ENCODE measurements at regions not wholly inside any gene's neighbourhood (a gene's known extent, or its start where the extent isn't known, plus 50 kb on each side); places are given as distances from the start of the nearest gene placed in this dataset.

- Histone ChIP-seq H3K9ac (ENCODE audit: low read length) (peak overlapping the region; percentile 20), H3K9me3 (replicated peaks; ENCODE audit: insufficient read depth, low read length) (no peaks in the 10 kb centered on the region), H3K4me2 (ENCODE audit: low read depth, low read length) (peak overlapping the region; percentile 52), H3K79me2 (ENCODE audit: low read length) (no peaks in the 10 kb centered on the region), H3K36me3 (replicated peaks; ENCODE audit: insufficient read depth, low read length) (no peaks in the 10 kb centered on the region), H4K20me1 (ENCODE audit: insufficient read depth, low read length) (no peaks in the 10 kb centered on the region), H3K27me3 (replicated peaks; ENCODE audit: insufficient read depth, low read length) (peaks cover 8% of the 10 kb centered on the region; the same call in 1 of the 2 replicates), H3K27ac (ENCODE audit: low read length) (peak overlapping the region; percentile 67), H3F3A (ENCODE audit: insufficient read depth, low read length) (peaks cover 20% of the 10 kb centered on the region), H2AFZ (ENCODE audit: low read length) (no peak overlapping the region), H3K9me2 (replicated peaks; ENCODE audit: insufficient read depth, low read length) (no peaks in the 10 kb centered on the region), H3K4me3 (ENCODE audit: low read length) (no peak overlapping the region), H3K4me1 (ENCODE audit: low read length) (peaks cover 23% of the 10 kb centered on the region)
- DNase-seq, result peak; percentile 100
- no peak for TF ChIP-seq EZH2 (optimal IDR thresholded peaks at IDR 0.05; ENCODE audit: low read depth, low read length)
- TF ChIP-seq EZH2phosphoT487 (IDR thresholded peaks at IDR 0.05; ENCODE audit: low read length), result peak; percentile 93
Measured at GRCh38 chr7:131124001-131124629, 203.6 kb upstream of the MKLN1 start.

- H3K4me1 ChIP-seq (ENCODE audit: low read length), result peaks cover 23% of the 10 kb centered on the region
- H3K4me3 ChIP-seq (ENCODE audit: low read length), result peak overlapping the region; percentile 0; the same call in 1 of the 2 replicates
- H3K79me2 ChIP-seq (ENCODE audit: low read length), result no peaks in the 10 kb centered on the region
- no peaks in the 10 kb centered on the region for H3K36me3 ChIP-seq (replicated peaks; ENCODE audit: insufficient read depth, low read length)
- H3K9me2 ChIP-seq (replicated peaks; ENCODE audit: insufficient read depth, low read length), result no peaks in the 10 kb centered on the region
- no peaks in the 10 kb centered on the region for H3K9me3 ChIP-seq (replicated peaks; ENCODE audit: insufficient read depth, low read length)
- H3F3A ChIP-seq (ENCODE audit: insufficient read depth, low read length), result peaks cover 20% of the 10 kb centered on the region
- DNase-seq, result no peak
- H4K20me1 ChIP-seq (ENCODE audit: insufficient read depth, low read length), result no peaks in the 10 kb centered on the region
- H3K4me2 ChIP-seq (ENCODE audit: low read depth, low read length), result peak overlapping the region; percentile 52
- no peak overlapping the region; the same call in 1 of the 2 replicates for H3K9ac ChIP-seq (ENCODE audit: low read length)
- H3K27ac ChIP-seq (ENCODE audit: low read length), result peak overlapping the region; percentile 67
- peaks cover 8% of the 10 kb centered on the region; the same call in 1 of the 2 replicates for H3K27me3 ChIP-seq (replicated peaks; ENCODE audit: insufficient read depth, low read length)
- TF ChIP-seq CTCF (IDR thresholded peaks at IDR 0.05; ENCODE audit: low read length) (no peak), EZH2 (optimal IDR thresholded peaks at IDR 0.05; ENCODE audit: low read depth, low read length) (no peak), EZH2phosphoT487 (IDR thresholded peaks at IDR 0.05; ENCODE audit: low read length) (no peak)
- H2AFZ ChIP-seq (ENCODE audit: low read length), result no peak overlapping the region
Measured at GRCh38 chr7:131124867-131125266, 202.8 kb upstream of the MKLN1 start.

GRCh38 chr7:131130324-131130723 is 197.4 kb upstream of the MKLN1 start:
- H4K20me1 ChIP-seq (ENCODE audit: insufficient read depth, low read length), result no peaks in the 10 kb centered on the region
- no peaks in the 10 kb centered on the region for H3K9me2 ChIP-seq (replicated peaks; ENCODE audit: insufficient read depth, low read length)
- H3F3A ChIP-seq (ENCODE audit: insufficient read depth, low read length), result no peaks in the 10 kb centered on the region
- no peaks in the 10 kb centered on the region for H3K9me3 ChIP-seq (replicated peaks; ENCODE audit: insufficient read depth, low read length)
- no peak overlapping the region for H2AFZ ChIP-seq (ENCODE audit: low read length)
- no peak overlapping the region for H3K4me2 ChIP-seq (ENCODE audit: low read depth, low read length)
- no peak for DNase-seq
- H3K27ac ChIP-seq (ENCODE audit: low read length), result no peak overlapping the region
- no peaks in the 10 kb centered on the region for H3K79me2 ChIP-seq (ENCODE audit: low read length)
- TF ChIP-seq CTCF (IDR thresholded peaks at IDR 0.05; ENCODE audit: low read length) (no peak), EZH2 (optimal IDR thresholded peaks at IDR 0.05; ENCODE audit: low read depth, low read length) (no peak), EZH2phosphoT487 (IDR thresholded peaks at IDR 0.05; ENCODE audit: low read length) (no peak)
- peaks cover 8% of the 10 kb centered on the region; the same call in 1 of the 2 replicates for H3K27me3 ChIP-seq (replicated peaks; ENCODE audit: insufficient read depth, low read length)
- no peaks in the 10 kb centered on the region for H3K36me3 ChIP-seq (replicated peaks; ENCODE audit: insufficient read depth, low read length)
- peaks cover 2% of the 10 kb centered on the region for H3K4me1 ChIP-seq (ENCODE audit: low read length)
- H3K4me3 ChIP-seq (ENCODE audit: low read length), result no peak overlapping the region
- H3K9ac ChIP-seq (ENCODE audit: low read length), result no peak overlapping the region
